ENCODE measurements at regions not wholly inside any gene's neighbourhood (a gene's known extent, or its start where the extent isn't known, plus 50 kb on each side); places are given as distances from the start of the nearest gene placed in this dataset.

- no peak for DNase-seq
- H3K4me1 ChIP-seq (replicated peaks in 1 of 2) = no peaks in the 10 kb centered on the region
- TF ChIP-seq CTCF (IDR thresholded peaks at IDR 0.05) = no peak
- TF ChIP-seq POLR2A (IDR thresholded peaks at IDR 0.05) = no peak
- WGBS, 4 donors = 45 to 50% (median 47%) methylated on average over 4 of the region's 4 CpGs
- intact Hi-C loops (cut with DNase I) = no loop called here
- no peak overlapping the region for H3K27ac ChIP-seq
- no peak overlapping the region for H3K4me3 ChIP-seq
- H3K27me3 ChIP-seq = no peaks in the 10 kb centered on the region
- H3K36me3 ChIP-seq (replicated peaks in 1 of 2) = no peaks in the 10 kb centered on the region
- H3K9me3 ChIP-seq (replicated peaks in 1 of 3) = no peaks in the 10 kb centered on the region
Measured at GRCh38 chr7:41832941-41833340, 130.1 kb upstream of the INHBA start.

DNA sequence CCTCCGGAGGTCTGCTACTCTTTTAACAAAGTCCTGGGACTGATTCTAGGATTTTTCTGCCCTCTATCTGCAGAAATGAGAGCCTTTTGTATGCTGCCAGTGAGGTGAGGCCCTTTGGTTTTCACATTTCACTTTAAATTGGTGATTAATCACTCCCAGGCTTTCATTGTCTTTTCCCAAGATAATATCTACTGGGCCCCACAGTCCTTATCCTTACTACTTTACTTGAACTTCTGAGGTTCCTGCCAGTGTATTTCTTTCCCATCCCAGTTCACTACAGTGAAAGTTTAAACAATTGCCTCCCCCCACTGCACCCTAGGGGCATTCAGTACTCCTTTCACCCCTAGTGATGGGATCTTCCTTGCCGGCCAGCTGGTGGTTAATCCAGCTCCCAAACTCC lies 127.4 kb upstream of the INHBA start:
- no peak overlapping the region for H3K27ac ChIP-seq
- H3K4me3 ChIP-seq = no peak overlapping the region
- WGBS, 4 donors = 72 to 83% (median 75%) methylated on average over 2 of the region's 2 CpGs
- H3K27me3 ChIP-seq = no peaks in the 10 kb centered on the region
- no peak for DNase-seq
- no peaks in the 10 kb centered on the region for H3K36me3 ChIP-seq (replicated peaks in 1 of 2)
- TF ChIP-seq POLR2A (IDR thresholded peaks at IDR 0.05) = no peak
- no peak for TF ChIP-seq CTCF (IDR thresholded peaks at IDR 0.05)
- H3K9me3 ChIP-seq (replicated peaks in 1 of 3) = no peaks in the 10 kb centered on the region
- intact Hi-C loops (cut with DNase I) = no loop called here
- H3K4me1 ChIP-seq (replicated peaks in 1 of 2) = no peaks in the 10 kb centered on the region

- Histone ChIP-seq H3K27ac (no peak overlapping the region), H3K4me3 (no peak overlapping the region), H3K27me3 (no peaks in the 10 kb centered on the region), H3K36me3 (replicated peaks in 1 of 2) (no peaks in the 10 kb centered on the region), H3K4me1 (replicated peaks in 1 of 2) (no peaks in the 10 kb centered on the region), H3K9me3 (replicated peaks in 1 of 3) (no peaks in the 10 kb centered on the region)
- no peak for TF ChIP-seq POLR2A (IDR thresholded peaks at IDR 0.05)
- no peak for TF ChIP-seq CTCF (IDR thresholded peaks at IDR 0.05)
- intact Hi-C loops (cut with DNase I) = no loop called here
- 52 to 60% (median 58%) methylated on average over 4 of the region's 4 CpGs for WGBS, 4 donors
- DNase-seq = no peak
Measured at GRCh38 chr7:41828911-41829310, 126.0 kb upstream of the INHBA start.

DNA sequence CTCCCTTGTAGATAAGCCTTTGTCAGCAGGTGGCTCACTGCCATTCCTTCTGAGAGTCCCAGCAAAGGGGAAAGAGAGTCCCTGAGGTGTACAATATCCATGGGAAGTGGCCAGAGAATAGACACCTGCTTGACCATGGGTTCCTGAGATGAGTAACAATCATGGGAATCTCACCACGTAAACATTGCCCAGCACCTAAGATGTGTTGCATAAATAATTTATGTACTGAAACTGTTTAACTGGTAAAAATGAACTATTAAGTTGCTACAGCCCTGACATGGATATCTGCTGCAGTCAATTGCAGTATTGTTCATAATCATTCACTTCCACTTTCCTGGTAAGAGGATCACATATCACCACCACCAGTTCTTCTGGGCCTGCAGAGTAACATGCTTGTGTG lies 123.8 kb upstream of the INHBA start:
- intact Hi-C loops (cut with DNase I) = no loop called here
- H3K27ac ChIP-seq = no peak overlapping the region
- no peaks in the 10 kb centered on the region for H3K4me1 ChIP-seq (replicated peaks in 1 of 2)
- no peaks in the 10 kb centered on the region for H3K27me3 ChIP-seq
- no peak overlapping the region for H3K4me3 ChIP-seq
- no peaks in the 10 kb centered on the region for H3K9me3 ChIP-seq (replicated peaks in 1 of 3)
- DNase-seq = no peak
- 86 to 93% (median 90%) methylated on average over 1 of the region's 1 CpG for WGBS, 4 donors
- H3K36me3 ChIP-seq (replicated peaks in 1 of 2) = no peaks in the 10 kb centered on the region
- TF ChIP-seq CTCF (IDR thresholded peaks at IDR 0.05) (no peak), POLR2A (IDR thresholded peaks at IDR 0.05) (no peak)
